ENCODE measurements at regions not wholly inside any gene's neighbourhood (a gene's known extent, or its start where the extent isn't known, plus 50 kb on each side); places are given as distances from the start of the nearest gene placed in this dataset.
"Not testable (repeated sequence)": the region's sequence is repeated elsewhere in the genome, so short reads cannot be mapped to it uniquely, and the experiment has no call there.

- no peak overlapping the region for H3K4me3 ChIP-seq
- no peaks in the 10 kb centered on the region for H3K4me1 ChIP-seq
- H3K27ac ChIP-seq (replicated peaks in 1 of 4), result no peak overlapping the region
- DNase-seq (ENCODE audit: extremely low spot score), result no peak
- H3K9me3 ChIP-seq, result no peaks in the 10 kb centered on the region
- intact Hi-C loops (cut with DNase I), result no loop called here
- H3K27me3 ChIP-seq, result no peaks in the 10 kb centered on the region
- TF ChIP-seq POLR2AphosphoS5 (IDR thresholded peaks at IDR 0.05) (no peak), POLR2A (IDR thresholded peaks at IDR 0.05; ENCODE audit: low read depth) (no peak), EP300 (IDR thresholded peaks at IDR 0.05) (no peak), CTCF (IDR thresholded peaks at IDR 0.05) (no peak)
- H3K36me3 ChIP-seq, result no peaks in the 10 kb centered on the region
Measured at GRCh38 chr7:110448918-110449317, 642.0 kb upstream of the LRRN3 start.

- intact Hi-C loops (cut with DNase I), result loop anchor here (10.0 kb wide), 1 partner anchor 50 kb away; no protein-coding TSS in a partner anchor
- H3K4me1 ChIP-seq, result no peaks in the 10 kb centered on the region
- DNase-seq (ENCODE audit: extremely low spot score), result no peak
- H3K27me3 ChIP-seq, result no peaks in the 10 kb centered on the region
- WGBS, result 83% methylated on average over 3 of the region's 3 CpGs
- H3K9me3 ChIP-seq, result no peaks in the 10 kb centered on the region
- no peaks in the 10 kb centered on the region for H3K36me3 ChIP-seq
- TF ChIP-seq POLR2A (IDR thresholded peaks at IDR 0.05; ENCODE audit: low read depth), result no peak
- no peak for TF ChIP-seq POLR2AphosphoS5 (IDR thresholded peaks at IDR 0.05)
- TF ChIP-seq CTCF (IDR thresholded peaks at IDR 0.05), result no peak
- TF ChIP-seq EP300 (IDR thresholded peaks at IDR 0.05), result no peak
- no peak overlapping the region for H3K27ac ChIP-seq (replicated peaks in 1 of 4)
- H3K4me3 ChIP-seq, result no peak overlapping the region
Measured at GRCh38 chr7:110454713-110455112, 636.2 kb upstream of the LRRN3 start.

GRCh38 chr7:110461621-110462020, 629.3 kb upstream of the LRRN3 start:
- Histone ChIP-seq H3K36me3 (no peaks in the 10 kb centered on the region), H3K27ac (replicated peaks in 1 of 4) (no peak overlapping the region), H3K4me3 (no peak overlapping the region), H3K27me3 (no peaks in the 10 kb centered on the region), H3K9me3 (no peaks in the 10 kb centered on the region), H3K4me1 (no peaks in the 10 kb centered on the region)
- intact Hi-C loops (cut with DNase I), result no loop called here
- TF ChIP-seq POLR2A (IDR thresholded peaks at IDR 0.05; ENCODE audit: low read depth) (no peak), CTCF (IDR thresholded peaks at IDR 0.05) (no peak), POLR2AphosphoS5 (IDR thresholded peaks at IDR 0.05) (no peak), EP300 (IDR thresholded peaks at IDR 0.05) (no peak)
- 82% methylated on average over 2 of the region's 2 CpGs for WGBS
- no peak for DNase-seq (ENCODE audit: extremely low spot score)

GRCh38 chr7:110470420-110470819, 620.5 kb upstream of the LRRN3 start:
- intact Hi-C loops (cut with DNase I), result no loop called here
- H3K4me3 ChIP-seq, result no peak overlapping the region
- TF ChIP-seq POLR2A (IDR thresholded peaks at IDR 0.05; ENCODE audit: low read depth), result no peak
- no peak for TF ChIP-seq POLR2AphosphoS5 (IDR thresholded peaks at IDR 0.05)
- no peak for TF ChIP-seq CTCF (IDR thresholded peaks at IDR 0.05)
- TF ChIP-seq EP300 (IDR thresholded peaks at IDR 0.05), result no peak

GRCh38 chr7:110472419-110472818, 618.5 kb upstream of the LRRN3 start:
- H3K9me3 ChIP-seq; H3K27me3 ChIP-seq; H3K27ac ChIP-seq (replicated peaks in 1 of 4); intact Hi-C loops (cut with DNase I); H3K4me3 ChIP-seq; DNase-seq (ENCODE audit: extremely low spot score); H3K4me1 ChIP-seq; H3K36me3 ChIP-seq: not testable (repeated sequence)
- WGBS, result 70% methylated on average over 7 of the region's 7 CpGs

More at GRCh38 chr7:110470420-110470819, 620.5 kb upstream of the LRRN3 start:
- no peaks in the 10 kb centered on the region for H3K36me3 ChIP-seq
- no peaks in the 10 kb centered on the region for H3K27me3 ChIP-seq
- no peaks in the 10 kb centered on the region for H3K4me1 ChIP-seq
- H3K27ac ChIP-seq (replicated peaks in 1 of 4), result no peak overlapping the region
- no peaks in the 10 kb centered on the region for H3K9me3 ChIP-seq
- no peak for DNase-seq (ENCODE audit: extremely low spot score)

Data from esophagus muscularis mucosa (tissue), 4 donors.